IMR-90 (cell line): ENCODE measurements at regions not wholly inside any gene's neighbourhood (a gene's known extent, or its start where the extent isn't known, plus 50 kb on each side); places are given as distances from the start of the nearest gene placed in this dataset.

ENCODE experiments used
- ATAC-seq: fragments of 200-7000 bp; cut with Tn5 transposase; 2 replicates; pipeline ENCODE4 v1.9.1; 2020; ENCODE audit warnings: low read depth, mild to moderate bottlenecking, moderate library complexity
- BruUV-seq: library from RNA; stranded (reverse); fragments of 400-500 nt; replicated peaks from 2 replicates; lab custom pipeline; 2021; lab: Mats Ljungman, UMichigan
- CTCF ChIA-PET: fragments of 300-600 bp; formaldehyde crosslinking; extraction: SDS; loops from one replicate; lab custom pipeline; 2021; ENCODE audit warnings: antibody characterized with exemption; lab: Yijun Ruan, JAX
- POLR2A ChIA-PET: fragments of 300-600 bp; sonication (Branson Sonifier 250); formaldehyde crosslinking; loops from one replicate; lab custom pipeline; 2022; ENCODE audit warnings: antibody characterized with exemption; ENCODE audit not compliant: unreplicated experiment; lab: Charles Lee
- DNase-seq: peaks from one replicate; pipeline ENCODE4 v3.0.0; 2013
- H2AFZ ChIP-seq: replicated peaks from 2 replicates; pipeline ENCODE3; 2013; ENCODE audit warnings: low read length, mild to moderate bottlenecking; ENCODE audit not compliant: poor library complexity
- H2AK5ac ChIP-seq: 2 replicates; pipeline ENCODE4 v1.6.1; 2013; ENCODE audit warnings: low read depth, low read length, inconsistent platforms
- H2AK9ac ChIP-seq: replicated peaks from 2 replicates; pipeline ENCODE3; 2013; ENCODE audit warnings: mild to moderate bottlenecking, low read depth, low read length, moderate library complexity; ENCODE audit not compliant: poor library complexity
- H2BK120ac ChIP-seq: 2 replicates; pipeline ENCODE4 v1.6.1; 2013; ENCODE audit warnings: low read depth, low read length, inconsistent platforms
- H2BK15ac ChIP-seq: 3 replicates; pipeline ENCODE4 v1.6.1; 2013; ENCODE audit warnings: low read depth, low read length, inconsistent platforms
- H2BK20ac ChIP-seq: 2 replicates; pipeline ENCODE4 v1.6.1; 2013; ENCODE audit warnings: low read depth, mild to moderate bottlenecking, inconsistent platforms, low read length, moderate library complexity
- H2BK5ac ChIP-seq: 2 replicates; pipeline ENCODE4 v1.6.1; 2013; ENCODE audit warnings: mild to moderate bottlenecking, low read depth, low read length, inconsistent platforms; ENCODE audit not compliant: poor library complexity, severe bottlenecking
- H3K14ac ChIP-seq: replicated peaks from 2 replicates; pipeline ENCODE4 v1.6.1; 2013; ENCODE audit warnings: low read depth, low read length, inconsistent platforms
- H3K18ac ChIP-seq: 2 replicates; pipeline ENCODE4 v1.6.1; 2013; ENCODE audit warnings: low read depth, low read length, control low read depth
- H3K23ac ChIP-seq: 2 replicates; pipeline ENCODE4 v1.6.1; 2013; ENCODE audit warnings: low read depth, low read length, inconsistent platforms
- H3K27ac ChIP-seq: 2 replicates; pipeline ENCODE4 v1.5.1; 2013; ENCODE audit warnings: mild to moderate bottlenecking, control low read depth, low read length; ENCODE audit not compliant: insufficient read depth
- H3K27me3 ChIP-seq: 2 replicates; pipeline ENCODE4 v1.6.1; 2013; ENCODE audit warnings: low read length; ENCODE audit not compliant: control insufficient read depth, insufficient read depth
- H3K36me3 ChIP-seq: 2 replicates; pipeline ENCODE4 v1.6.1; 2013; ENCODE audit warnings: low read length, mixed read lengths; ENCODE audit not compliant: control insufficient read depth, insufficient read depth
- H3K4ac ChIP-seq: 2 replicates; pipeline ENCODE4 v1.6.1; 2013; ENCODE audit warnings: low read depth, low read length, inconsistent platforms
- H3K4me1 ChIP-seq: 2 replicates; pipeline ENCODE4 v1.6.1; 2013; ENCODE audit warnings: low read length, mixed read lengths; ENCODE audit not compliant: control insufficient read depth, insufficient read depth
- H3K4me2 ChIP-seq: 2 replicates; pipeline ENCODE4 v1.6.1; 2013; ENCODE audit warnings: low read depth, mild to moderate bottlenecking, control low read depth, low read length, moderate library complexity
- H3K4me3 ChIP-seq: 2 replicates; pipeline ENCODE4 v1.5.1; 2013; ENCODE audit warnings: low read depth, mild to moderate bottlenecking, control low read depth, low read length, moderate library complexity; ENCODE audit not compliant: insufficient read depth
- H3K56ac ChIP-seq: 2 replicates; pipeline ENCODE4 v1.6.1; 2013; ENCODE audit warnings: low read length, inconsistent platforms; ENCODE audit not compliant: insufficient read depth; ENCODE audit errors: extremely low read depth
- H3K79me1 ChIP-seq, 2 experiments: 2 replicates each; pipeline ENCODE4 v1.6.1; 2013; ENCODE audit warnings: low read length in 2 of 2, inconsistent platforms in 1 of 2, low read depth in 1 of 2
- H3K9ac ChIP-seq: 2 replicates; pipeline ENCODE4 v1.6.1; 2013; ENCODE audit warnings: low read depth, low read length, control low read depth
- H3K9me1 ChIP-seq: 2 replicates; pipeline ENCODE4 v1.6.1; 2013; ENCODE audit warnings: low read length, inconsistent platforms; ENCODE audit not compliant: insufficient read depth
- H3K9me3 ChIP-seq: 2 replicates; pipeline ENCODE4 v1.6.1; 2013; ENCODE audit warnings: low read length; ENCODE audit not compliant: control insufficient read depth, insufficient read depth
- H4K20me1 ChIP-seq: 2 replicates; pipeline ENCODE4 v1.6.1; 2013; ENCODE audit warnings: low read length, inconsistent platforms; ENCODE audit not compliant: insufficient read depth
- H4K5ac ChIP-seq: 2 replicates; pipeline ENCODE4 v1.6.1; 2013; ENCODE audit warnings: mild to moderate bottlenecking, low read depth, low read length, control low read depth
- H4K8ac ChIP-seq, 2 experiments: 2 replicates each; pipeline ENCODE4 v1.6.1; 2013; ENCODE audit warnings: low read depth in 2 of 2, low read length in 2 of 2, control low read depth in 1 of 2, inconsistent platforms in 1 of 2
- H4K91ac ChIP-seq: 2 replicates; pipeline ENCODE4 v1.6.1; 2013; ENCODE audit warnings: low read depth, low read length, inconsistent platforms; ENCODE audit not compliant: insufficient read depth
- BHLHE40 ChIP-seq: fragments of 150-350 bp; IDR thresholded peaks from 2 replicates; pipeline ENCODE4 v1.6.1; 2016; ENCODE audit warnings: mild to moderate bottlenecking, low read depth, low read length
- CEBPB ChIP-seq: IDR thresholded peaks from 2 replicates; pipeline ENCODE4 v1.6.1; 2012; ENCODE audit warnings: low read depth, low read length, improper control_type of control experiment
- CHD1 ChIP-seq: IDR thresholded peaks from 2 replicates; pipeline ENCODE4 v1.6.1; 2012; ENCODE audit warnings: low read depth, low read length, improper control_type of control experiment
- FOS ChIP-seq: fragments of 150-350 bp; IDR thresholded peaks from 2 replicates; pipeline ENCODE4 v1.6.1; 2016; ENCODE audit warnings: low read depth, low read length
- MAFK ChIP-seq: IDR thresholded peaks from 2 replicates; pipeline ENCODE4 v1.6.1; 2012; ENCODE audit warnings: low read depth, low read length, improper control_type of control experiment
- MAZ ChIP-seq: IDR thresholded peaks from 2 replicates; pipeline ENCODE4 v1.6.1; 2012; ENCODE audit warnings: low read depth, mild to moderate bottlenecking, low read length, improper control_type of control experiment, moderate library complexity, borderline replicate concordance
- MXI1 ChIP-seq: IDR thresholded peaks from 2 replicates; pipeline ENCODE4 v1.6.1; 2012; ENCODE audit warnings: low read depth, mild to moderate bottlenecking, low read length, moderate library complexity, borderline replicate concordance
- RFX5 ChIP-seq: IDR thresholded peaks from 2 replicates; pipeline ENCODE4 v1.8.0; 2012; ENCODE audit warnings: low read depth, mild to moderate bottlenecking, low read length, moderate library complexity
- SMC3 ChIP-seq: fragments of 150-350 bp; IDR thresholded peaks from 2 replicates; pipeline ENCODE4 v1.6.1; 2016; ENCODE audit warnings: low read depth, mild to moderate bottlenecking, antibody characterized with exemption, low read length, moderate library complexity
- USF2 ChIP-seq: fragments of 150-350 bp; IDR thresholded peaks from 2 replicates; pipeline ENCODE4 v1.6.1; 2017; ENCODE audit warnings: mild to moderate bottlenecking, antibody characterized with exemption, low read length, low read depth
- WGBS, 2 experiments: methylation state at CpG; one replicate each; pipeline versions ENCODE4 v1.1.5 to v1.1.7; 2013; ENCODE audit warnings: missing lambda C conversion rate in 2 of 2; ENCODE audit not compliant: insufficient read length in 1 of 2; ENCODE audit errors: extremely low coverage in 2 of 2; 5-methylcytosine and 5-hydroxymethylcytosine counted together
- dilution Hi-C: fragments of 300-500 bp; cut with HindIII; formaldehyde crosslinking; loops from one replicate; pipeline ENCODE4 v1.14.3; 2018; ENCODE audit warnings: low sequenced_read_pairs; ENCODE audit not compliant: unreplicated experiment
- in situ Hi-C: fragments of 300-500 bp; cut with MboI; formaldehyde crosslinking; loops from 3 replicates; pipeline ENCODE4 v1.14.3; 2019; ENCODE audit warnings: low sequenced_read_pairs, inconsistent platforms, mixed read lengths
- intact Hi-C: fragments of 100-400 bp; cut with micrococcal nuclease; formaldehyde crosslinking; loops from 2 replicates; pipeline ENCODE4 v1.10.0; 2022
- TF ChIP-seq, protein P1 (sequence below): fragments of 150-350 bp; IDR thresholded peaks from 2 replicates; pipeline ENCODE4 v1.6.1; 2016; ENCODE audit warnings: low read depth, mild to moderate bottlenecking, low read length, moderate library complexity, borderline replicate concordance
- TF ChIP-seq, protein P2 (sequence below): conservative IDR thresholded peaks from 2 replicates; pipeline ENCODE4 v1.5.1; 2012; ENCODE audit warnings: mild to moderate bottlenecking, low read depth, low read length, improper control_type of control experiment

GRCh38 chr18:5057386-5058348 is 139.4 kb downstream of the AKAIN1 start (continued):
- TF ChIP-seq MAFK (no peak), MAZ (no peak)

DNA sequence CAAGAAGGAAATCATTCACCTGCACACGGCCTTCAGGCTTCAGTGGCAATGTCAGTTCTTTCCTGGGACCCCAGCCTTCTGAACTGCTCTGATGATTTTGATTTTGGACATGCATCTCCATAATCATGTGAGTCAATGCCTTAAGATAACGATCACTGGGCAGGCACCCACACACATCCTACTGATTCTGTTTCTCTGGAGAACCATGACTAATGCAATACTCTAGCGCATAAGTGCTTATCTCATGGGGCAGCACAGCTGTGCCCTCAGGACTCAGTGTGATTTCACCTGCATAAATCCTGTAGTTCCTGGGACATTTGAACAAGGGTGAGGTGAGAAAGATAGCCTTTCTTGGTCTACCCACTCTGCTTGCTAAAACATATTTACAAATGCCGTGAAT is 144.6 kb downstream of the AKAIN1 start:
- Histone ChIP-seq H3K9me3 (peaks cover 9% of the 10 kb centered on the region; the same call in 1 of the 2 replicates), H3K4me3 (no peak overlapping the region), H3K56ac (no peak overlapping the region), H3K9ac (no peak overlapping the region), H3K9me1 (no peaks in the 10 kb centered on the region), H2BK15ac (no peak overlapping the region), H2BK5ac (no peak overlapping the region), H4K20me1 (no peaks in the 10 kb centered on the region), H4K5ac (no peak overlapping the region), H3K27ac (no peak overlapping the region), H3K79me1 (no peaks in the 10 kb centered on the region), H2BK20ac (no peak overlapping the region), H3K4ac (no peak overlapping the region), H3K23ac (no peak overlapping the region), H3K18ac (no peak overlapping the region), H3K4me2 (no peak overlapping the region), H4K8ac (no peak overlapping the region), H2AK9ac (no peak overlapping the region), H2BK120ac (no peak overlapping the region), H2AK5ac (no peak overlapping the region), H3K4me1 (no peaks in the 10 kb centered on the region), H2AFZ (no peak overlapping the region), H3K14ac (no peak overlapping the region), H3K36me3 (no peaks in the 10 kb centered on the region), H4K91ac (no peak overlapping the region), H3K27me3 (no peaks in the 10 kb centered on the region)
- dilution Hi-C loops (no loop called here), intact Hi-C loops (loop anchor here (10.0 kb wide), 1 partner anchor 1768 kb away; no protein-coding TSS in a partner anchor), in situ Hi-C loops (no loop called here)
- no TSS peak for BruUV-seq
- no CpG with 5 or more reads among the region's 4 CpGs for WGBS, 2 experiments
- ChIA-PET POLR2A (no interaction called here), CTCF (no interaction called here)
- no peak for ATAC-seq
- no peak for DNase-seq
- TF ChIP-seq BHLHE40 = no peak
- no peak for TF ChIP-seq RFX5
- no peak for TF ChIP-seq CEBPB
- TF ChIP-seq FOS = no peak
- no peak for TF ChIP-seq USF2
- TF ChIP-seq, protein P1, sequence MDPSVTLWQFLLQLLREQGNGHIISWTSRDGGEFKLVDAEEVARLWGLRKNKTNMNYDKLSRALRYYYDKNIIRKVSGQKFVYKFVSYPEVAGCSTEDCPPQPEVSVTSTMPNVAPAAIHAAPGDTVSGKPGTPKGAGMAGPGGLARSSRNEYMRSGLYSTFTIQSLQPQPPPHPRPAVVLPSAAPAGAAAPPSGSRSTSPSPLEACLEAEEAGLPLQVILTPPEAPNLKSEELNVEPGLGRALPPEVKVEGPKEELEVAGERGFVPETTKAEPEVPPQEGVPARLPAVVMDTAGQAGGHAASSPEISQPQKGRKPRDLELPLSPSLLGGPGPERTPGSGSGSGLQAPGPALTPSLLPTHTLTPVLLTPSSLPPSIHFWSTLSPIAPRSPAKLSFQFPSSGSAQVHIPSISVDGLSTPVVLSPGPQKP = no peak
- no peak for TF ChIP-seq SMC3
- no peak for TF ChIP-seq MAFK
- no peak for TF ChIP-seq MAZ
- no peak for TF ChIP-seq CHD1
- TF ChIP-seq MXI1 = no peak
- TF ChIP-seq, protein P2, sequence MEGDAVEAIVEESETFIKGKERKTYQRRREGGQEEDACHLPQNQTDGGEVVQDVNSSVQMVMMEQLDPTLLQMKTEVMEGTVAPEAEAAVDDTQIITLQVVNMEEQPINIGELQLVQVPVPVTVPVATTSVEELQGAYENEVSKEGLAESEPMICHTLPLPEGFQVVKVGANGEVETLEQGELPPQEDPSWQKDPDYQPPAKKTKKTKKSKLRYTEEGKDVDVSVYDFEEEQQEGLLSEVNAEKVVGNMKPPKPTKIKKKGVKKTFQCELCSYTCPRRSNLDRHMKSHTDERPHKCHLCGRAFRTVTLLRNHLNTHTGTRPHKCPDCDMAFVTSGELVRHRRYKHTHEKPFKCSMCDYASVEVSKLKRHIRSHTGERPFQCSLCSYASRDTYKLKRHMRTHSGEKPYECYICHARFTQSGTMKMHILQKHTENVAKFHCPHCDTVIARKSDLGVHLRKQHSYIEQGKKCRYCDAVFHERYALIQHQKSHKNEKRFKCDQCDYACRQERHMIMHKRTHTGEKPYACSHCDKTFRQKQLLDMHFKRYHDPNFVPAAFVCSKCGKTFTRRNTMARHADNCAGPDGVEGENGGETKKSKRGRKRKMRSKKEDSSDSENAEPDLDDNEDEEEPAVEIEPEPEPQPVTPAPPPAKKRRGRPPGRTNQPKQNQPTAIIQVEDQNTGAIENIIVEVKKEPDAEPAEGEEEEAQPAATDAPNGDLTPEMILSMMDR = no peak
